ENCODE measurements at regions not wholly inside any gene's neighbourhood (a gene's known extent, or its start where the extent isn't known, plus 50 kb on each side); places are given as distances from the start of the nearest gene placed in this dataset.

DNA sequence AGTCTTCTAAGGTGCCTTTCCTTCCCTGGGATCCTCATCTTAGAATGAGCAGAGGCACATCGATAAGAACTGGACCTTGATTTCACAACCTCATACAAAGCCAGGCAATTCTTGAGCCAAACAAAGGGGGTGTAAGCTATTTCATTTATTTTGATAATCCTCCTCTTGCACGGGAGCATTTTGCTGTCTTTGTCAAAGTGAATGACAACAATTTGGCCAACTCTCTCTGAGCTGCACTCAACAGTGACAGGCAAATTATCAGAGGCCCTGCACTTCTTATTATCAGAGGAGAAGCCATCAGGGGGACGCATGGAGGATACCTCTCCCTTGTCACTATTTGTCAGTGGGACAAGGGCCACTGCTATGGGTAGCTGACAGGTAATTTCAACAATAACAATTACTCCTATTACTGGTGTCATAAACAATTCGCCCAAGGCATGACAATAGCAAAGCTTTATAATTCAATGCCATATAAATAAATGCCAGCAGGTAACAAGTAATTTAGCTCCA is 260.4 kb downstream of the MEIS1 start:
- H3K4me2 ChIP-seq (replicated peaks; ENCODE audit: low read depth, low read length, poor library complexity, severe bottlenecking) = no peak overlapping the region
- H3K27ac ChIP-seq (ENCODE audit: low read length in 2 of 2) = no peak overlapping the region
- no peaks in the 10 kb centered on the region for H3K79me2 ChIP-seq (ENCODE audit: control insufficient read depth, insufficient read depth, low read length)
- ChIA-PET POLR2A (no interaction called here), CTCF (no interaction called here)
- DNase-seq (no peak), ATAC-seq (ENCODE audit: low read depth) (no peak)
- no peaks in the 10 kb centered on the region for H3K9me3 ChIP-seq (ENCODE audit: control extremely low read depth in 1 of 3, control insufficient read depth in 2 of 3, insufficient read depth in 1 of 3, low read length in 2 of 3)
- no peak overlapping the region for H3K4me3 ChIP-seq (ENCODE audit: control extremely low read depth in 1 of 5, extremely low read depth in 1 of 5, insufficient read depth in 1 of 5, low read depth in 2 of 5, low read length in 4 of 5)
- H3K4me1 ChIP-seq (ENCODE audit: control insufficient read depth in 2 of 2, insufficient read depth in 2 of 2, low read length in 2 of 2) = no peaks in the 10 kb centered on the region
- TF ChIP-seq EZH2 (IDR thresholded peaks at IDR 0.05; ENCODE audit: borderline replicate concordance, insufficient read depth, low read depth, low read length, poor library complexity, severe bottlenecking) (no peak), CTCF (IDR thresholded peaks at IDR 0.05) (no peak)
- Mint-ChIP-seq H3K27me3 (no peaks in the 10 kb centered on the region), H3K9me3 (ENCODE audit: insufficient read depth) (no peaks in the 10 kb centered on the region), H3K4me1 (no peaks in the 10 kb centered on the region), H3K4me3 (no peak overlapping the region), H3K27ac (no peak overlapping the region)
- no peaks in the 10 kb centered on the region for H4K20me1 ChIP-seq (ENCODE audit: control insufficient read depth, insufficient read depth, low read length, poor library complexity, severe bottlenecking)
- intact Hi-C loops (cut with micrococcal nuclease) = no loop called here
- no peak overlapping the region for H3K9ac ChIP-seq (ENCODE audit: low read length)
- 100% methylated on average over 1 of the region's 4 CpGs for WGBS (ENCODE audit: insufficient coverage)
- H2AFZ ChIP-seq (ENCODE audit: insufficient read depth, low read depth, low read length, poor library complexity, severe bottlenecking) = no peak overlapping the region
- no peaks in the 10 kb centered on the region for H3K27me3 ChIP-seq (replicated peaks in 1 of 4; ENCODE audit: control extremely low read depth in 1 of 4, control insufficient read depth in 3 of 4, insufficient read depth in 4 of 4, low read length in 3 of 4)
- H3K36me3 ChIP-seq (replicated peaks in 1 of 2; ENCODE audit: control extremely low read depth in 1 of 2, control insufficient read depth in 1 of 2, extremely low read depth in 1 of 2, insufficient read depth in 2 of 2, low read length in 1 of 2) = no peaks in the 10 kb centered on the region

GRCh38 chr2:66696374-66696773 is 261.4 kb downstream of the MEIS1 start:
- Histone ChIP-seq H3K4me2 (replicated peaks; ENCODE audit: low read depth, low read length, poor library complexity, severe bottlenecking) (no peak overlapping the region), H3K36me3 (replicated peaks in 1 of 2; ENCODE audit: control extremely low read depth in 1 of 2, control insufficient read depth in 1 of 2, extremely low read depth in 1 of 2, insufficient read depth in 2 of 2, low read length in 1 of 2) (no peaks in the 10 kb centered on the region), H3K9ac (ENCODE audit: low read length) (no peak overlapping the region), H3K4me1 (ENCODE audit: control insufficient read depth in 2 of 2, insufficient read depth in 2 of 2, low read length in 2 of 2) (no peaks in the 10 kb centered on the region), H3K79me2 (ENCODE audit: control insufficient read depth, insufficient read depth, low read length) (no peaks in the 10 kb centered on the region), H3K27ac (ENCODE audit: low read length in 2 of 2) (no peak overlapping the region), H4K20me1 (ENCODE audit: control insufficient read depth, insufficient read depth, low read length, poor library complexity, severe bottlenecking) (no peaks in the 10 kb centered on the region), H3K4me3 (ENCODE audit: control extremely low read depth in 1 of 5, extremely low read depth in 1 of 5, insufficient read depth in 1 of 5, low read depth in 2 of 5, low read length in 4 of 5) (no peak overlapping the region), H2AFZ (ENCODE audit: insufficient read depth, low read depth, low read length, poor library complexity, severe bottlenecking) (no peak overlapping the region), H3K27me3 (replicated peaks in 1 of 4; ENCODE audit: control extremely low read depth in 1 of 4, control insufficient read depth in 3 of 4, insufficient read depth in 4 of 4, low read length in 3 of 4) (no peaks in the 10 kb centered on the region), H3K9me3 (ENCODE audit: control extremely low read depth in 1 of 3, control insufficient read depth in 2 of 3, insufficient read depth in 1 of 3, low read length in 2 of 3) (no peaks in the 10 kb centered on the region)
- Mint-ChIP-seq H3K9me3 (ENCODE audit: insufficient read depth) (no peaks in the 10 kb centered on the region), H3K4me1 (no peaks in the 10 kb centered on the region), H3K27ac (no peak overlapping the region), H3K4me3 (no peak overlapping the region), H3K27me3 (no peaks in the 10 kb centered on the region)
- no peak for TF ChIP-seq CTCF (IDR thresholded peaks at IDR 0.05)
- no peak for TF ChIP-seq EZH2 (IDR thresholded peaks at IDR 0.05; ENCODE audit: borderline replicate concordance, insufficient read depth, low read depth, low read length, poor library complexity, severe bottlenecking)
- no CpG with 5 or more reads among the region's 7 CpGs for WGBS (ENCODE audit: insufficient coverage)
- POLR2A ChIA-PET = no interaction called here
- no peak for DNase-seq
- no peak for ATAC-seq (ENCODE audit: low read depth)
- intact Hi-C loops (cut with micrococcal nuclease) = no loop called here
- CTCF ChIA-PET = no interaction called here
